ENCODE measurements at regions not wholly inside any gene's neighbourhood (a gene's known extent, or its start where the extent isn't known, plus 50 kb on each side); places are given as distances from the start of the nearest gene placed in this dataset.
"Not testable (repeated sequence)": the region's sequence is repeated elsewhere in the genome, so short reads cannot be mapped to it uniquely, and the experiment has no call there.

DNA sequence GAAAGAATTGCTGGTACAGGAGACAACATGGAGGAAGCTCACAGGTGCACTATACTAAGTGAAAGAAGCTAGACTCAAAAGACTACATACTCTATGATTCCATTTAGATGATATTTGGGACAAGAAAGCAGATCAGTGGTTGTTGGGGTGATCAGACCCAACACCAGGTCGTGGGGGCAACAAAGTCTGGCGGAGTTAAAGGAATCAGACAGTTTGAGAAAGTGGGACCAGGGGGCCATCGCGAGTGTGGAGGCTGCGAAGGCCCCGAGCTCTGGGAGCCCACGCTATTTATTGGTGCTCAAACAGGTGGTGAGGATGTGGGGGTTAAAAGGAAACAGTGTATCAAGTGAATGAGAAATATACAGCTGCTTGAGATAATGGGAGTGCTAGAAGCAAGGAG, 282.8 kb upstream of the SGK1 start:
- no peak for DNase-seq

GRCh38 chr6:134599079-134599478, 281.2 kb upstream of the SGK1 start:
- DNase-seq = no peak

DNA sequence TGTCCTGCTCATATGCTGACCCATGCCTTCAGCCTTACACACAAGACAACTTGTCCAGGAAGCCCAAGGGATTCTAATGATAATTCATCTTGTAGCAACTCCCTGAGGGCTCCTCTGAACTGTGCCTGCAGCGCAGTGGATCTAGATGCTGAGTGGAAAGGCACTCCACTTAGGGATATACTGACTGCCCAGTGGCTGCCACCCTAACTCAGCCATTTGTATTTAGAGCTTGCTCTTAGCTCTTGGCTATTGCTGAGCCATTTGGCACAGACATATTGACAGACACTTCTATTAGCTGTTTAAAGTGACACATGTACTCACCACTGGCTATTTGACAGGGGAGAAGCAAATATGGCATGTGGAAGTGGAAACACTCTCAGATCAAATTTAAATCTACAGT, 278.3 kb upstream of the SGK1 start:
- DNase-seq = no peak

GRCh38 chr6:134594881-134595280, 277.0 kb upstream of the SGK1 start:
- no peak for DNase-seq

DNA sequence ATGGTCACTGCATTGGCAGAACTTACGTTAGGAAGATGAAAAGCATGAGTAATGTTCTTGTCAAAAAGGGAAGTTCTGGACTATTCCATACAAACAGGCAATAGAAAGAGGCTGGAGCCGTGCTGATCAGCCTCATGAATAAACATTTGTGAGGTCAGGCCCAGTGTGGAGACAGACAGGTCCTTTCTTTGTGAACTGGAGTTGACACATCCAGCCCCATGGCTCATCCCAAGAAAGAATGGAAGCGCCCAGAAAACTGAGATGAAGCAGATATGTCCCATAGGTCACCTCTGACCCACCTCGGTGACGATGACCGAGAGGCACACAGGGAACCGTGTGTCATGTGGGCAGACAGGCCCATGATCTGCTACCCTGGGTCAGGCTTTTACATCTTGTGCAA, 276.0 kb upstream of the SGK1 start:
- DNase-seq = no peak

GRCh38 chr6:134593442-134593841, 275.5 kb upstream of the SGK1 start:
- DNase-seq = no peak

DNA sequence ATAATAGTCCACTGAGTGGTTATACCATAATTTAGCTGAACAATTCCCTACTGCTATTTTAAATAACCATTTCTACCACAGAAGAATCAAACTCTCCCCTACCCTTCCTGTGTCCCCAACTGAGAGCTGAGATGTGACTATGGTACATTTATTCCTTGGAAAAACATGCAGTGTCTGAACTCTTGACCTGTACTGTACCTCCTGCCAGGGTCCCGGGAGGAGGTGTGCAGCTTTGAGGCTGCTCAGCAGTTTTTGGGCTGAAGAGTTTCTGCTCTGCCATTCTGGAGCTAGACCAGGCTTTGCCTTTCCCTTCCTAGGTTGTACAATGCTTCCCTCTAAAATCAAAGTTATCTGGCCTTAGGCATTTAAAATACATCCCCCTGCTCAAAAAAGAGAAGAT, 275.1 kb upstream of the SGK1 start:
- no peak for DNase-seq

- DNase-seq = no peak
Measured at GRCh38 chr6:134590449-134590848, 272.5 kb upstream of the SGK1 start.

DNA sequence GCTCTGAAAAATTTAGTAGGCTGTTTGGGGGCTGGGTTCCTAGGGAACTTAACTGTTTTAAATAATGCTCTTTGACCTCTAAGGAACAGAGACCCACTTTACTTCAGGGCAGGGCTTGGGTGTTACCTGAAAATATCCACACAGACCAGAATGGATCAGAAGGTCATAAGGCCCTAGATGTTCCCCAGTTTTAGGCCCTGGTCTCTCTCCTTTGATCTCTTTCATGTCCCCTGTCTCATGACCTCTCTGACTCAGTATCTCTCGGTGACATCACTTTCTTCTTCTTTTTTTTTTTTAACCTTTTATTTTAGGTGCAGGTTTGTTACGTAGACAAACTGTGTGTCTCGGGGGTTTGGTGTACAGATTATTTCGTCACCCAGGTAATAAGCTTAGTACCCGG, 272.1 kb upstream of the SGK1 start:
- no peak for DNase-seq

DNA sequence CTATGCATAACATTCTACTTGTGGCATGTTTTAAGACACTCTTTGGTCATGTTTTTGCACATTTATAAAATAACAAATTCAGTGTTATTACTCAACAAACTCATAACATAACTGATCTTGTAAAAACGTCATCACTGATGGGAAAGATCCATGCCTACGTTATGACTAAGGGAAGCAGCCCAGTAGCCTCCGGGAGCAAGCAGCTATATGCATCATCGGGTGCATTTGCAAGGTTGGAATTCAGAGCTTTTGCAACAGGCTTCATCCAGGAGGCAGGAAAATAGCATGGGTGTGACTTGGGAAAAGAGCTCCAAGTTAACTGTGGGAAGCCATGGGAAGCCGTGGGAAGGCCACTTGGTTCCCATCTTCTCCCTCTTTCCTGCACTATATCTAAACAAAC, 271.6 kb upstream of the SGK1 start:
- no peak for DNase-seq

- DNase-seq = no peak
Measured at GRCh38 chr6:134588267-134588666, 270.4 kb upstream of the SGK1 start.

DNA sequence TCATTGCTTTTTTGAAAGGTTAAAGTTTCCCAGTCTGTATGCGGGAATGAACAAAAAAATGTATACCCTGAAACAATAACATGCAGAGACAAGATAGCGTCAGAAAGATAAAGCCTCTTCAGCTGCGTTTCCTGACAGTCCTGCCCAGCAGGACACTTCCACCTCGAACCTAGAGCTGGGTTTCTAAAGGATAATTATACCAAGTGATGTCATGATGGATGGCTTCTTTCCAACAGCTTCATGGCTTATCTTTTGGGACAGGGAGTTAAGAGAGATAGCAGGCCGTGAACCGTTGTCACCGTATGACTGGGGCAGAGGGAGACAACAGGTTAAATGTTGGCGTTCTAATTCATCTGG, 267.6 kb upstream of the SGK1 start:
- peak; percentile 22 for DNase-seq

GRCh38 chr6:134584847-134585516, 267.1 kb upstream of the SGK1 start:
- no peak for DNase-seq

DNA sequence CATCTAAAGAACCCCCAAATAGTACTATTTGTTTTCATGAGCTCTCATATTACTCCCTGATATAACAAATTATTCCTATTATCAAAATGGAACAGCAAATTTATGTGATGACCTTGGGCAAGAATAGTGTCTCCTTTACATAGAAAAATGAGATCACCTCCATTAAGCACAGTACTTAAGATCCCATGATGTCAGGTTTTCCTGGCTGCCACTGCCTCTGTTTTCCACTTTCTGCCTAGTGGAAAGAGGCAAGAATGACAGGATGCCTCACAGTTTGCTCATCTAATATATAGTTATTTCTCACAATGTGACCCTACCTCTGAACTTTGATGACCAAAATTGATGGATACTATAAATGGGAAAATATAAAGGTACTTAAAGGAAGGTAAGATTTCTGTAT, 260.1 kb upstream of the SGK1 start:
- no peak for DNase-seq

DNA sequence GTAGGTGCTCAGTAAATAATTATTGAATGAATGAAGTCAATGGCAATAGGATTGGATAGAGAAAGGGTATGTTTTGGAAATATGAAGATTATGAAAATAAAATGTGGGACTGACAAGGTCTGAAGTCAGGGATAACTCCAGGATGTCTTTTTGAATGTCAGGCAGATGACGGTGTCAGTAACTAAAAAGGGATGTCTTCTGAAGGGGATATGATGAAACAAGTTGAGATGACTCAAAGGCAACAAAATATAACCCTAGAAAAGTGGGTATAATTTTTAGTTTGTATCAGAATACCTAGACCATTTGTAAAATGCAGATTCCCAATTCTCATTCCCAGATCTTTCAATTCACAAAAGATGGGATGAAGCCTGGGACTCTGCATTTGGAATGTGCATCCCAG, 257.3 kb upstream of the SGK1 start:
- no peak for DNase-seq

DNA sequence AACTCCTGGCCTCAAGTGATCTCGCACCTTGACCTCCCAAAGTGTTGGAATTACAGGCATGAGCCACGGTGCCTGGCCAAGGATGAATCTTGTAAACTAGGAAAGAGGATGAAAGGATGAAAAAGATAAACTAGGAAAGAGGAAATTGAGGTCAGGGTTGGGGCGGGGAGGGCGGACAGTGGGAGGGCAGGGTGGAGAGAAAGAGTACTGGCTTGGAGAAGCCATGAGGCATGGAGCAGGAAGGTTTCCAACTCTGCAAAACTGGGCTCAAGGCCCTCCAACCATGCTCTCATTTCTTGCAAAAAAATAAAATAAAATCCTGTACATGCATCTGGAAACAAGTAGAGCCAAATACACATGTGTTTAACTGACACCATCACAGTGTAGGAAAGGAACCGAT, 256.6 kb upstream of the SGK1 start:
- peak; percentile 4 for DNase-seq

DNA sequence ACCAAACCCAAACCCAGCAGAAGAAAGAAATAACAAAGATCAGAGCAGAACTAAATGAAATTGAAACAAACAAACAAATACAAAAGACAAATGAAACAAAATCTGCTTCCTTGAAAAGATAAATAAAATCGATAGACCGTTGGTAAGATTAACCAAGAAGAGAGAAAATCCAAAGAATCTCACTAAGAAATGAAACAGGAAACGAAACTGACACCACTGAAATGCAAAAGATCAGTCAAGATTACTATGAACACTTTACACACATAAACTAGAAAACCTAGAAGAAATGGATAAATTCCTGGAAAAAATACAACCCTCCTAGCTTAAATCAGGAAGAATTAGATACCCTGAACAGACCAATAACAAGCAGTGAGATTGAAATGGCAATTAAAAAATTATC, 252.1 kb upstream of the SGK1 start:
- DNase-seq = not testable (repeated sequence)

- no peak for DNase-seq
Measured at GRCh38 chr6:134564705-134565104, 246.8 kb upstream of the SGK1 start.

DNA sequence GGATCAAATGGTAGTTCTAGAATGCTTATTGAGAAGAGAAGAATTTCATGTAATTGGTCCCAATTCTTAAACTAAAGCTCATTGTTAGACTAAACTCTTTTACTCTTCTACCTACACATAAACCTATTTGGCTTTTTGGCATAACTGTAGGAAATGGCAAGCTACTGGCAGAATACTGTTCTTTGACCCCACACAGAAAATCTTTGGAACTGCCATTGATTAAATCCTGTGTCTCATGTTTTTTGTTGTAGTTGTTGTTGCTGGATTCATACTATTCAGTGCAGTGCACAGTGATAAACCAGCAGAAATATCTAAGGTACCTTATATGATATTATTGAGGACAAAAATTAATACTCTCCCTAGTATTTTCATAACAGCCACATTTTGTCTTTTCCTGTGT, 242.1 kb upstream of the SGK1 start:
- DNase-seq = no peak

DNA sequence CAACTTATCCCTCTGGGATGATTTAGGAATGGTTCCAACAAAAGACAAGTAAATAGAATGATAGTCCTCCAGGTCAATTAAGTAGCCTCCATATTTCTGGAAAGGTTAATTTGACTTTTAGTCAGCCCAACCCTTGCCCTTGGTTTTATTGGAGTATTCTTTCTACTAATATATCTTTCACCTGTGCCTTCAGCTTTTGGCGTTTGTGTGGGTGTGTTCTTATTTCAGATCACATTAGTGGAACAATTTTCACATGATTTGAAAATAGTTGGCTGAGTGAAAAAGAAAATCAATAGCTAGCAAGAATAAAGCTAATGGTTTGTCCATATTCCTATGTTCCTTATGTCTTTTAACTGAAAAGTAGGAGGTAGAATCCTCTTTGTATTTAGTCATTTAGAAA, 239.6 kb upstream of the SGK1 start:
- no peak for DNase-seq

GRCh38 chr6:134555672-134556071, 237.8 kb upstream of the SGK1 start:
- no peak for DNase-seq

DNA sequence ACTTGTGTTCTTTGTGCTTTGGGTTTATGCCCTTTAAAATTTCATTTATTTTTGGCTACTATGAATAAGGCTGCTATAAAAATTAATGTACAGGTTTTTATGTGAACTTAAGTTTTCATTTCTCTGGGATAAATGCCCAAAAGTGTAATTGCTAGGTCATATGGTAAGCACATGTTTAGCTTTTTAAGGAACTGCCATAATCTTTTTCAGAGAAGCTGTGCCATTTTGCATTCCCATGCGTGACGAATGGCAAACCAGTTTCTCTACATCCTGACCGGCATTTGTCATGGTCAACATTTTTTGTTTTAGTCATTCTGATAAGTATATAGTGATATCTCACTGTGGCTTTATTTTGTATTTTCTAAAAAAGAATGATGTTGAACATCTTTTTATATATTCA, 236.0 kb upstream of the SGK1 start:
- DNase-seq = no peak

DNA sequence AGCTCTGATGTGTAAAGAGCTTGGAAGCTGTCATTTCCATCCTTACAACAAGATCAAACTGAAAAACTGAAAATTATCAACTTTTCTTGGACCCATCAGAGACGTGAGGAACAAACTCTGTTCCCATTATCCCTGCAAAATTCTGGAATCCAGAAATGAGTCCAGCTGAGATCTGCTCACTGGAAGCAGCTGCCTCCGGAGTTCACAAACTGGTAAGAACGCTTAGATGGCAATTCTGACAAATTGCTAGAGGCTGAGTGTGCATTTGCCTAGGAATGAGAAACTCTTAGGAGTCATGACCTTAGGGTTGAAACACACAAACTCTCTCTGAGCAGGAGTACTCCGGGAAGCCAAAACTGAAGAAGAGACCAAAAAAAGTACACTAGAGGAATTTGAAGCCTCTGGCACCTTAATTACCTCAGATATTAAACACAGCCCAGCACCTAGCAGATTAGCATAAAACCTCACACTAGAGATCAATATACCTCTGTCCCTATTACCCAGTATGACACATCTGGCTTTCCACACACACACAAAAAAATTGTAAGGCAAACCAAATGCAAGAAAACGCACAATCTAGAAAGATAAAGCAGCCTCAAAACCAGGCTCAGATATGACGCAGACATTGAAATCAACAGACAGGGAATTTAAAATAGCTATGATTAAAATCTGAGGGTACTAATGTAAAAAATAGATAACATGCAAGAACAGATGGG, 233.5 kb upstream of the SGK1 start:
- DNase-seq = no peak

DNA sequence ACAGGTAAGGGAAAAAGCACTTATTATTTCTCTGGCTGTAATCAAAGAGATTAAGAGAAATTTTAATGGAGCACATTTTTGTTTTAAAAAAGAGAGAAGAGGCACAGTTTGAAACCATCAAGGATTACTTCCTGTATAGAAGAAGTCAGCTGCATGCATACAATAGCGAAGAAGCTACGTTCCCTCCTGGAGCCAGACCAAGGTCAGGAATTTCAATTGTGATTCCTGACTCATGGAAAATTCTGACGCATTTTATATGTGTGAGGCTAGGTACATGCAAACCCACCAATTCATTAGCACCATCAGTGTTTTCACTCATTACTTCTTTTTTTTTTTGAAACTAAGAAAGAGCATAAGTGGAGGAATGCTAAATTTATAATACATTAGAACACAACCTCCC, 232.7 kb upstream of the SGK1 start:
- DNase-seq = no peak

- DNase-seq = no peak
Measured at GRCh38 chr6:134549854-134550253, 231.9 kb upstream of the SGK1 start.

Measured in hematopoietic multipotent progenitor cell treated with erythropoietin and hydrocortisone succinate and interleukin-3 and kit ligand, for 6 days (in vitro differentiated cells).